NT2/D1 (cell line): ENCODE measurements at regions not wholly inside any gene's neighbourhood (a gene's known extent, or its start where the extent isn't known, plus 50 kb on each side); places are given as distances from the start of the nearest gene placed in this dataset.

Source experiments
- SUZ12 ChIP-seq: IDR thresholded peaks from 2 replicates; pipeline ENCODE4 v1.6.1; 2011; ENCODE audit not compliant: insufficient read length, insufficient read depth; ENCODE audit errors: extremely low read depth
- ZNF274 ChIP-seq: IDR thresholded peaks from 2 replicates; pipeline ENCODE4 v1.6.1; 2011; ENCODE audit warnings: mild to moderate bottlenecking, low read depth, low read length

GRCh38 chr13:74768521-74769085 lies 634.4 kb upstream of the KLF12 start:
- TF ChIP-seq ZNF274 (no peak), SUZ12 (no peak)
